SK-N-SH treated with all-trans-retinoic acid at 6 μM for 48 hours (cell line): ENCODE measurements at regions not wholly inside any gene's neighbourhood (a gene's known extent, or its start where the extent isn't known, plus 50 kb on each side); places are given as distances from the start of the nearest gene placed in this dataset.

Experiments
- ATAC-seq: fragments of 200-7000 bp; cut with Tn5 transposase; 3 replicates; pipeline ENCODE4 v1.9.1; 2020; ENCODE audit warnings: mild to moderate bottlenecking, moderate library complexity
- ARNTL ChIP-seq: fragments of 450-650 bp; formaldehyde crosslinking; IDR thresholded peaks from 2 replicates; pipeline ENCODE4 v1.5.0; 2020; ENCODE audit warnings: low read depth, mild to moderate bottlenecking, moderate library complexity, borderline replicate concordance
- BACH2 ChIP-seq: fragments of 250-450 bp; sonication (Bioruptor Pico); IDR thresholded peaks from 2 replicates; pipeline ENCODE4 v1.9.0; 2021; ENCODE audit warnings: mild to moderate bottlenecking, borderline replicate concordance
- CREB5 ChIP-seq: fragments of 250-450 bp; sonication (Bioruptor Pico); IDR thresholded peaks from 2 replicates; pipeline ENCODE4 v1.5.1; 2020; ENCODE audit warnings: low read depth, mild to moderate bottlenecking, moderate library complexity
- CSDC2 ChIP-seq: fragments of 250-450 bp; sonication (Bioruptor Pico); IDR thresholded peaks from 2 replicates; pipeline ENCODE4 v1.5.0; 2020; ENCODE audit warnings: mild to moderate bottlenecking, moderate library complexity
- CSRNP3 ChIP-seq: fragments of 250-450 bp; sonication (Bioruptor Pico); IDR thresholded peaks from 2 replicates; pipeline ENCODE4 v1.5.1; 2021; ENCODE audit warnings: mild to moderate bottlenecking, moderate library complexity
- ESRRG ChIP-seq: fragments of 250-450 bp; sonication (Bioruptor Pico); IDR thresholded peaks from 2 replicates; pipeline ENCODE4 v1.6.1; 2021; ENCODE audit warnings: mild to moderate bottlenecking
- GLIS3 ChIP-seq: fragments of 250-450 bp; sonication (Bioruptor Pico); IDR thresholded peaks from 2 replicates; pipeline ENCODE4 v1.5.0; 2020; ENCODE audit warnings: mild to moderate bottlenecking, moderate library complexity
- ISL1 ChIP-seq: fragments of 250-450 bp; sonication (Bioruptor Pico); IDR thresholded peaks from 2 replicates; pipeline ENCODE4 v2.1.2; 2022; ENCODE audit warnings: mild to moderate bottlenecking, moderate library complexity
- OSR1 ChIP-seq: fragments of 250-450 bp; sonication (Bioruptor Pico); IDR thresholded peaks from 2 replicates; pipeline ENCODE4 v1.8.0; 2022; ENCODE audit warnings: moderate library complexity, mild to moderate bottlenecking, inconsistent platforms
- PATZ1 ChIP-seq: fragments of 250-450 bp; sonication (Bioruptor Pico); IDR thresholded peaks from 2 replicates; pipeline ENCODE4 v1.8.0; 2020; ENCODE audit warnings: mild to moderate bottlenecking, moderate library complexity, borderline replicate concordance
- POU6F1 ChIP-seq: fragments of 250-450 bp; sonication (Bioruptor Pico); IDR thresholded peaks from 2 replicates; pipeline ENCODE4 v1.8.0; 2021; ENCODE audit warnings: low read depth, mild to moderate bottlenecking, moderate library complexity, borderline replicate concordance
- PPARA ChIP-seq: fragments of 250-450 bp; sonication (Bioruptor Pico); IDR thresholded peaks from 2 replicates; pipeline ENCODE4 v1.5.0; 2020; ENCODE audit warnings: mild to moderate bottlenecking, borderline replicate concordance
- RARB ChIP-seq: fragments of 250-450 bp; sonication (Bioruptor Pico); IDR thresholded peaks from 2 replicates; pipeline ENCODE4 v1.8.0; 2021; ENCODE audit warnings: mild to moderate bottlenecking, moderate library complexity
- SNAI2 ChIP-seq: fragments of 250-450 bp; sonication (Bioruptor Pico); IDR thresholded peaks from 2 replicates; pipeline ENCODE4 v1.5.0; 2020; ENCODE audit warnings: mild to moderate bottlenecking, moderate library complexity
- TCF4 ChIP-seq: fragments of 250-450 bp; sonication (Bioruptor Pico); IDR thresholded peaks from 2 replicates; pipeline ENCODE4 v1.8.0; 2021; ENCODE audit warnings: mild to moderate bottlenecking, moderate library complexity, borderline replicate concordance
- TOX ChIP-seq: fragments of 250-450 bp; sonication (Bioruptor Pico); IDR thresholded peaks from 2 replicates; pipeline ENCODE4 v1.8.0; 2021; ENCODE audit warnings: mild to moderate bottlenecking, moderate library complexity, borderline replicate concordance
- ZC3H10 ChIP-seq: fragments of 250-450 bp; sonication (Bioruptor Pico); IDR thresholded peaks from 2 replicates; pipeline ENCODE4 v1.5.1; 2021; ENCODE audit warnings: mild to moderate bottlenecking, moderate library complexity
- ZFP30 ChIP-seq: fragments of 450-650 bp; formaldehyde crosslinking; IDR thresholded peaks from 2 replicates; pipeline ENCODE4 v1.5.0; 2022; ENCODE audit warnings: mild to moderate bottlenecking, moderate library complexity
- ZNF565 ChIP-seq: fragments of 450-650 bp; formaldehyde crosslinking; conservative IDR thresholded peaks from 2 replicates; pipeline ENCODE4 v1.5.0; 2020; ENCODE audit warnings: low read depth, mild to moderate bottlenecking, moderate library complexity
- ZNF70 ChIP-seq: fragments of 450-650 bp; formaldehyde crosslinking; IDR thresholded peaks from 2 replicates; pipeline ENCODE4 v1.5.0; 2020; ENCODE audit warnings: mild to moderate bottlenecking, moderate library complexity
- ZNF8 ChIP-seq: fragments of 450-650 bp; formaldehyde crosslinking; IDR thresholded peaks from 2 replicates; pipeline ENCODE4 v1.5.0; 2020; ENCODE audit warnings: mild to moderate bottlenecking, moderate library complexity

GRCh38 chr14:37848985-37849621, 253.7 kb downstream of the TTC6 start (continued):
- no peak for TF ChIP-seq CREB5 (CRISPR knock-in tag)

- ATAC-seq: no peak
- TF ChIP-seq POU6F1 (no peak), ZNF70 (no peak)
Measured at GRCh38 chr14:37851054-37851453, 255.6 kb downstream of the TTC6 start.

- TF ChIP-seq TOX (CRISPR knock-in tag) (no peak), ZNF8 (CRISPR knock-in tag) (no peak), ESRRG (CRISPR knock-in tag) (no peak), RARB (CRISPR knock-in tag) (no peak), GLIS3 (CRISPR knock-in tag) (no peak), CREB5 (CRISPR knock-in tag) (no peak), ZC3H10 (CRISPR knock-in tag) (no peak), PATZ1 (CRISPR knock-in tag) (no peak), BACH2 (CRISPR knock-in tag) (no peak), CSDC2 (CRISPR knock-in tag) (no peak), SNAI2 (no peak), ZNF565 (no peak), ZNF70 (no peak), OSR1 (no peak), ZFP30 (CRISPR knock-in tag) (no peak), ARNTL (no peak), POU6F1 (no peak), PPARA (CRISPR knock-in tag) (no peak), TCF4 (CRISPR knock-in tag) (no peak), ISL1 (CRISPR knock-in tag) (no peak)
Measured at GRCh38 chr14:37855871-37856270, 260.4 kb downstream of the TTC6 start.

GRCh38 chr14:37857774-37858266, 262.4 kb downstream of the TTC6 start:
- no peak for ATAC-seq
- TF ChIP-seq RARB (CRISPR knock-in tag) (no peak), ZNF565 (no peak), GLIS3 (CRISPR knock-in tag) (no peak), ZC3H10 (CRISPR knock-in tag) (no peak), ESRRG (CRISPR knock-in tag) (no peak), CSDC2 (CRISPR knock-in tag) (no peak), ZFP30 (CRISPR knock-in tag) (no peak), CSRNP3 (CRISPR knock-in tag) (no peak), PATZ1 (CRISPR knock-in tag) (no peak), PPARA (CRISPR knock-in tag) (no peak), CREB5 (CRISPR knock-in tag) (no peak)

More at GRCh38 chr14:37855871-37856270, 260.4 kb downstream of the TTC6 start:
- ATAC-seq: no peak
